ENCODE measurements at regions not wholly inside any gene's neighbourhood (a gene's known extent, or its start where the extent isn't known, plus 50 kb on each side); places are given as distances from the start of the nearest gene placed in this dataset.
"Not testable (repeated sequence)": the region's sequence is repeated elsewhere in the genome, so short reads cannot be mapped to it uniquely, and the experiment has no call there.

DNA sequence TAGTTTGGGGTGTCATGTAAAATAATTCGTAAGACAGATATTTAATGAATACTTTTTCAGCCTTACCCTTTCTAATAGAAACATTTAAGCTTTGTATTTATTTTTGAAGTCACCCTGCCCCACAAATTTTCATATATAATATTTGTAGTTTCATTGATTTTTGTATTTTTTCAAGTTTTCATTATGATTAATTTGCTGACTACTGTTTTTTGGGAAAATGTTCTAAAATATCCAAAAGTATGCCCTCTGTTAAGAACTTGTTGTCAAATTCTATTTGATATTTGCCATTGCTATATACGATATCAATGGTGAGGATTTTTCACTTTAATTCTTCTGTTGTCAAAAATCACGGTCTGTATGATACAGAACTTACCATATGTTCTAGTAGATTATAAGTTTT is 793.9 kb upstream of the CITED2 start:
- H3K4me1 ChIP-seq (ENCODE audit: control insufficient read depth, insufficient read depth, low read length) = no peaks in the 10 kb centered on the region
- no peaks in the 10 kb centered on the region for H3K9me3 ChIP-seq (replicated peaks; ENCODE audit: low read length)
- no peak overlapping the region for H3K4me3 ChIP-seq (ENCODE audit: low read length)
- H3K27me3 ChIP-seq (ENCODE audit: control insufficient read depth, insufficient read depth, low read length) = no peaks in the 10 kb centered on the region
- H3K9ac ChIP-seq (ENCODE audit: low read depth, low read length) = no peak overlapping the region
- no peak overlapping the region for H3K4me2 ChIP-seq (ENCODE audit: low read length)
- no peaks in the 10 kb centered on the region for H3K36me3 ChIP-seq (ENCODE audit: insufficient read depth, low read length)

DNA sequence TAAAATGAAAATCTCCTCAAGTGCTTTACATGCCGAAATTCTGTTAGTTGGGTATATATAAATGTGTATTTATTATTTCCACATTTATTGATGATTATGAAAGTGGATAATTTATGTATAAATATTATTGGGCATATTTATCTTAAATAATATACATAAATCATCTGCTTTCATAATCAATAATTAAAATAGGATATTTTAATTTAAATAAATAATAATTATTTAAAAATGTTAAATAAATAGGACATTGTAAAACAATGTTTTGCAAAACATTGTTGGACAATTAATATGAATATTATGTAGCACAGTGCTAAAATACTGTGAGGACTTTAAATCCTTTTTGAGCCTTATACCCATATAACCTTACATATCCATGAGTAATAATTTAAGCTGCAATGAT is 786.5 kb upstream of the CITED2 start:
- no peak overlapping the region for H3K9ac ChIP-seq (ENCODE audit: low read depth, low read length)
- H3K4me1 ChIP-seq (ENCODE audit: control insufficient read depth, insufficient read depth, low read length) = no peaks in the 10 kb centered on the region
- no peak overlapping the region for H3K4me2 ChIP-seq (ENCODE audit: low read length)
- no peaks in the 10 kb centered on the region for H3K9me3 ChIP-seq (replicated peaks; ENCODE audit: low read length)
- no peaks in the 10 kb centered on the region for H3K27me3 ChIP-seq (ENCODE audit: control insufficient read depth, insufficient read depth, low read length)
- no peaks in the 10 kb centered on the region for H3K36me3 ChIP-seq (ENCODE audit: insufficient read depth, low read length)
- H3K4me3 ChIP-seq (ENCODE audit: low read length) = no peak overlapping the region

DNA sequence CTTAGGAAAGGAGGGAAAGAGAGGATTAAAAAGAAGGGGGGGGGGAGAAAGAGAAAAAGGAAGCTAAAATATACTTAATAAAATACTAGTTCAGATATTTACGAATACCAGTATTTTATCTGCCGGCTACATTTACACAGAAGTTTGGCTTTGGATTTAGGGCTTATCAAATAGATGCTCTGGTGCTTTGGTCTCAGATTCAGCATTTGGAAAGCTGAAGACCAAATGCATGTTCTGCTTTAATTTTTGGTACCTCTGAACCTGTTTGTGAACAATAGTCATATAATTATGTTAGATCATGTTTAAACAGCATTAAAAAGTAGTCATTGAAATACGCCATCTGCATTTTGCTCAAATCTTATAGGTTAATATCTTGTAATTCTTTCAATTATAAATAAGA is 786.0 kb upstream of the CITED2 start:
- Histone ChIP-seq H3K4me3 (ENCODE audit: low read length) (no peak overlapping the region), H3K9me3 (replicated peaks; ENCODE audit: low read length) (no peaks in the 10 kb centered on the region), H3K4me2 (ENCODE audit: low read length) (no peak overlapping the region), H3K9ac (ENCODE audit: low read depth, low read length) (no peak overlapping the region), H3K4me1 (ENCODE audit: control insufficient read depth, insufficient read depth, low read length) (no peaks in the 10 kb centered on the region), H3K27me3 (ENCODE audit: control insufficient read depth, insufficient read depth, low read length) (no peaks in the 10 kb centered on the region), H3K36me3 (ENCODE audit: insufficient read depth, low read length) (no peaks in the 10 kb centered on the region)

DNA sequence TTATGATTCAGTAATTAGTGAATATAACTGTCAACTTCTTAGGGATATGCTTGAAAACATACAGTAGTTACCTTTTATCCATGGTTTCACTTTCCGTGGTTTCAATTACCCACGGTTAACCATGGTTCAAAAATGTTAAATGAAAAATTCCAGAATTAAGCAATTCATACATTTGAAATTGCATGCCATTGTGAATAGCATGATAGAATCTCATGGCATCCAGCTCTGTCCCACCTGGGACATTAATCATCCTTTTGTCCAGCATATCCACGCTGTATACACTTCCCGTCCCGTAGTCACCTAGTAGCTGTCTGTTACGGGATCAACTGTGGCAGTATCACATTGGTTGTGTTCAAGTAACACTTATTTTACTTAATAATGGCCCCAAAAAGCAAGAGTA is 781.7 kb upstream of the CITED2 start:
- H3K27me3 ChIP-seq (ENCODE audit: control insufficient read depth, insufficient read depth, low read length) = no peaks in the 10 kb centered on the region
- H3K4me3 ChIP-seq (ENCODE audit: low read length) = no peak overlapping the region
- H3K4me1 ChIP-seq (ENCODE audit: control insufficient read depth, insufficient read depth, low read length) = no peaks in the 10 kb centered on the region
- no peak overlapping the region for H3K4me2 ChIP-seq (ENCODE audit: low read length)
- H3K9ac ChIP-seq (ENCODE audit: low read depth, low read length) = no peak overlapping the region
- H3K36me3 ChIP-seq (ENCODE audit: insufficient read depth, low read length) = no peaks in the 10 kb centered on the region
- H3K9me3 ChIP-seq (replicated peaks; ENCODE audit: low read length) = no peaks in the 10 kb centered on the region

DNA sequence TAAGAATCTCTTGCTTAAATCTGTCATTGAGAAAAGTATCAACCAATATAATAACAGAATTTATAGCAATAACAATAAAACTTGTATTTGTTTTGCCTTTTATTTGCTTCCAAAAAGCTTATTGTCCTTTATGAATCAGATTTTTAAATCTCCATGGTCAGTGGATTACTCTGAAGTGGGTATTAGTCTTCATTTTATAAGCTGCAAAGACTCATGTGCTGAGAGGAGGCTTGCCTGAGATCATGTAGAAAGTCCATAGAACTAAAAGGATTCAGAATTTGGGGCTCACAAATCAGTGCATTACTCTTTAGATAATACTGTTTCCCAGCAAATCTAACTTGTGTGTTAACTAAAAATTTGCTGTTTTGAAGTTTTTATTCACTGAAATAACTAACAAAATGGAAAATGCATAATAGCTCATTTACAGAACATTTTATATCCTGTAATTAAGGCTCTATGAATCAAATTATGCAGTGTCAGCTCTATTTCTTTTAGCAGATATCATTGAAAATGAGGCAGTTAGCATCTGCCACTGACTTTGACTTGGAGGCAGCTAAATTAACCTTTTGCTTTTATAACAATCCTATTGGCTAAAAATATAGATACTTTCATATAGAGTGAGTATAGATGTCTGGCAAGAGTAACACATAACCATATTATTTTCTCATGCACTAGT is 781.1 kb upstream of the CITED2 start:
- Histone ChIP-seq H3K4me1 (ENCODE audit: control insufficient read depth, insufficient read depth, low read length) (no peaks in the 10 kb centered on the region), H3K4me2 (ENCODE audit: low read length) (no peak overlapping the region), H3K27me3 (ENCODE audit: control insufficient read depth, insufficient read depth, low read length) (no peaks in the 10 kb centered on the region), H3K4me3 (ENCODE audit: low read length) (no peak overlapping the region), H3K36me3 (ENCODE audit: insufficient read depth, low read length) (no peaks in the 10 kb centered on the region), H3K9ac (ENCODE audit: low read depth, low read length) (no peak overlapping the region), H3K9me3 (replicated peaks; ENCODE audit: low read length) (no peaks in the 10 kb centered on the region)

DNA sequence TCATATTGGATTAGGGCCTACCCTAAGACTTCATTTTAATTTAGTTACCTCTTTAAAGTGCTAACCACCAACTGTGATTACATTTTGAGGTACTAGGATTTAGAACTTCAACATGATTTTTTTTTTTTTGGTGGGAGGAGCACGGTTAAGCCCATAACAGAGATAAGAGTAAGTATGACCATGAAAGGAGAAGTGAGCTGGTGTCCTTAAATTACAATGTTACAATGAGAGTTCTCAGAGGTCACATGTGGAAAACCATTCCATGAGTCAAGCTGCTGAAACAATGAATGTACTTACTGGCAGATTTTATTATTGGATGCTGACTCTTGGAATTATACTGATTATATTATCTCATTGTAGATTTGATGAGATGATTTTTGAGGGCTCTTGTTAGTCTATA is 779.3 kb upstream of the CITED2 start:
- Histone ChIP-seq H3K4me2 (ENCODE audit: low read length) (no peak overlapping the region), H3K9me3 (replicated peaks; ENCODE audit: low read length) (no peaks in the 10 kb centered on the region), H3K9ac (ENCODE audit: low read depth, low read length) (no peak overlapping the region), H3K27me3 (ENCODE audit: control insufficient read depth, insufficient read depth, low read length) (no peaks in the 10 kb centered on the region), H3K4me3 (ENCODE audit: low read length) (no peak overlapping the region), H3K36me3 (ENCODE audit: insufficient read depth, low read length) (no peaks in the 10 kb centered on the region), H3K4me1 (ENCODE audit: control insufficient read depth, insufficient read depth, low read length) (no peaks in the 10 kb centered on the region)

DNA sequence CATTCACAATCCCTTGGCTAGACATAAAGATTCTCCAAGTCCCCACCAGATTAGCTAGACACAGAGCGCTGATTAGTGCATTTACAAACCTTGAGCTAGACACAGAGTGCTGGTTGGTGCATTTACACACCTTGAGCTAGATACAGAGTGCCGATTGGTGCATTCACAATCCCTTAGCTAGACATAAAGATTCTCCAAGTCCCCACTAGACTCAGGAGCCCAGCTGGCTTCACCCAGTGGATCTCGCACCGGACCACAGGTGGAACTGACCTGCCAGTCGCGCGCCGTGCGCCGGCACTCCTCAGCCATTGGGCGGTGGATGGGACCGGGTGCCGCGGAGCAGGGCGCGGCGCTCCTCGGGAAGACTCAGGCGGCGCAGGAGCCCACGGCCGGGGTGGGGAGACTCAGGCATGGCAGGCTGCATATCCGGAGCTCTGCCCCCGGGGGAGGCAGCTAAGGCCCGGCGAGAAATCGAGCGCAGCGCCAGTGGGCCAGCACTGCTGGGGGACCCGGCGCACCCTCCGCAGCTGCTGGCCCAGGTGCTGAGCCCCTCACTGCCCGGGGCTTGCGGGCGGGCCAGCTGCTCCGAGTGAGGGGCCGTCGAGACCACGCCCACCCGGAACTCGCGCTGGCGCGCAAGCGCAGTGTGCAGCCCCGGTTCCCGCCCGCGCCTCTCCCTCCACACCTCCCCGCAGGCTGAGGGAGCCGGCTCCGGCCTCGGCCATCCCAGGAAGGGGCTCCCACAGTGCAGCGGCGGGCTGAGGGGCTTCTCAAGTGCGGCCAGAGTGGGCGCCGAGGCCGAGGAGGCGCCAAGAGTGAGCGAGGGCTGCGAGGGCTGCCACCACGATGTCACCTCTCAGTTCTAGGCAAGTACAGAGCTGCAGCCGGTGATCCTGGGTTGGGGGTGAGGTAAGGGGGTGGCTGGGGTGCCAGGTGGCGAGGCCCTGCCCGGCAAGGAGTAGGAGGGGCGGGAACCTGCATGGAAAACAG is 773.7 kb upstream of the CITED2 start:
- H3K27me3 ChIP-seq (ENCODE audit: control insufficient read depth, insufficient read depth, low read length); H3K9me3 ChIP-seq (replicated peaks; ENCODE audit: low read length); H3K4me1 ChIP-seq (ENCODE audit: control insufficient read depth, insufficient read depth, low read length); H3K36me3 ChIP-seq (ENCODE audit: insufficient read depth, low read length); H3K9ac ChIP-seq (ENCODE audit: low read depth, low read length); H3K4me2 ChIP-seq (ENCODE audit: low read length); H3K4me3 ChIP-seq (ENCODE audit: low read length): not testable (repeated sequence)

DNA sequence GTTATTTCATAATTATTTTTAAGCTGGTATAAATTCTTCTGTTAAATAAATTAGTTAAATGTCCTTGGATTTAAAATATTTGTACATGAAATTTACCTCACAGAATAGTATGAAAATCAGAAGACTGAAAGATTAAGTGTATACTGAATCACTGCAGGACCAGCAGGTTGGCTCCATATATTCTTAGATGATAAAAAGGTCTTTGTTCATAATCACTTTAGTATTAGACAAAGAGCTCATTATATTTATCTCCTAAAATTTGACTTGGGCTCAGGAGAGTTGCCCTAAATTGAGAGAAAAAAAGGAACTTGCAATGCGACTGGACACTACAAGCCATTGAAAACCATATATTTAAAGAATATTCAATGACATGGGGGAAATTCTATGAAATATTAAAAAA is 766.4 kb upstream of the CITED2 start:
- Histone ChIP-seq H3K9ac (ENCODE audit: low read depth, low read length) (no peak overlapping the region), H3K27me3 (ENCODE audit: control insufficient read depth, insufficient read depth, low read length) (no peaks in the 10 kb centered on the region), H3K4me3 (ENCODE audit: low read length) (no peak overlapping the region), H3K9me3 (replicated peaks; ENCODE audit: low read length) (no peaks in the 10 kb centered on the region), H3K4me1 (ENCODE audit: control insufficient read depth, insufficient read depth, low read length) (no peaks in the 10 kb centered on the region), H3K36me3 (ENCODE audit: insufficient read depth, low read length) (no peaks in the 10 kb centered on the region), H3K4me2 (ENCODE audit: low read length) (no peak overlapping the region)

DNA sequence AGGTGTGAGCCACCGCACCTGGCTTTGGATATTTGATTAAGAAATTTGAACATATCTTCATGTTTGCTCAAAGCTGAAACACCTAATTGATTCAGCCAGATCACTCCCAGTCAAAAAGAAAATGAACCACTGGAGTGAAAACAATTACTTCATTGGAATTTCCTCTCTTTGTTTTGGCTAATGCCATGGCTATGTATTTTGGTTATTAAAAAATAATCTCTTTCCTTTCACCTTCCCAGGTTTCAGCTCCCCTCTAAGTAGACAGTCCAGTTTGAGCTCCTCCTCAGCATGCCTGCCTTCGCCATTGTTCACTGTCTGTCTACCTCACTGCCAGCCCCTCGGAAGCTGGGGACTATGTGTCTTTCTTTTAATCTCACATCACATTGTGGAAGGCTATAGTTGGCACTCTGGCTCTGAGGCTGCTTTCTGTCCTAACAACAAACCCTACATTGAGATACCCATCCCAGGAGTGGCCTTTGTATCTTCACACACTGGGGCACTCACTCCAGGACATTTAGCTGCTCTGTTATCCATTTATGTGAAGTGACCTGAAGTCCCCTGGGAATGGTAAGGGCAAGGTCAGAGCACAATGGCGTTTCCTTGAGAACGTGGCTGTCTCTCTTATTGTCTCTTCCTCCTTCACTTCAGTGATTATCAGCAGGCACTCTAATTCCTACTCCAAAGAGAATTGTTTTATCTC is 764.0 kb upstream of the CITED2 start:
- no peak overlapping the region for H3K9ac ChIP-seq (ENCODE audit: low read depth, low read length)
- H3K9me3 ChIP-seq (replicated peaks; ENCODE audit: low read length) = no peaks in the 10 kb centered on the region
- no peaks in the 10 kb centered on the region for H3K36me3 ChIP-seq (ENCODE audit: insufficient read depth, low read length)
- no peak overlapping the region for H3K4me3 ChIP-seq (ENCODE audit: low read length)
- no peak overlapping the region for H3K4me2 ChIP-seq (ENCODE audit: low read length)
- no peaks in the 10 kb centered on the region for H3K4me1 ChIP-seq (ENCODE audit: control insufficient read depth, insufficient read depth, low read length)
- H3K27me3 ChIP-seq (ENCODE audit: control insufficient read depth, insufficient read depth, low read length) = no peaks in the 10 kb centered on the region

DNA sequence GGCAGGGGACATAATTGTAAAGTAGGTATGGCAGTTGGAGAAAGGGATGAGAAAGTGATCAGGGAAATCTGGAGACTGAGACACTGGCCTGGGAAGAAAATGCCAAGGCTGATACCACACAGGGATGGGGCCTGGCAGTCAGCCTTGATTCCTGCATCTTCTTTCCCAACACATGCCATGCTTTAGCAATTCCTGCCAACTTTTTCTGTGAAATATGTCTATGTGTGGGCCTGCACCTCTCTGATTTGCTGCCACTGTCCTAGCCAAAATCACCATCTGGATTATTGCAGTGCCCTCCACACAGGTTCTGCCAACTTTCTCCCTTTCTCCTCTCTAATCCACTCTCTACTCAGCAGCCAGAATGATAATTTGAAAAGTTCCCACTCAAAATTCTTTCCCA is 759.8 kb upstream of the CITED2 start:
- Histone ChIP-seq H3K9ac (ENCODE audit: low read depth, low read length) (no peak overlapping the region), H3K4me3 (ENCODE audit: low read length) (no peak overlapping the region), H3K36me3 (ENCODE audit: insufficient read depth, low read length) (no peaks in the 10 kb centered on the region), H3K27me3 (ENCODE audit: control insufficient read depth, insufficient read depth, low read length) (no peaks in the 10 kb centered on the region), H3K9me3 (replicated peaks; ENCODE audit: low read length) (no peaks in the 10 kb centered on the region), H3K4me2 (ENCODE audit: low read length) (no peak overlapping the region), H3K4me1 (ENCODE audit: control insufficient read depth, insufficient read depth, low read length) (no peaks in the 10 kb centered on the region)

DNA sequence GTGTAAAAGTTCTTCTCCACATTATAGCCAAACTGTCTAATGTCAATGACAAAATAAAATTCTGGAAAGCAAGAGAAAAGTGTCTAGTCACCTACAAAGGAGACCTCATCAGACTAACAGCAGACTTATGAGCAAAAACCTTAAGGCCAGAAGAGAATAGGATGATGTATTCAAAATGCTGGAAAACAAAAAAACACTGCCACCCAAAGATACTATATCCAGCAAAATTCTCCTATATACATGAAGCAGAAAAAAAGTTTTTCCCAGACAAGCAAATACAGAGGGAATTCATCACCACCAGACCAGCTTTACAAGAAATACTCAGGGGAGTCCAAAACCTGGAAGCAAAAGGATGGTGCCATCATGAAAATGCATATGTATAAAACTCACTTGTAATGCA is 755.6 kb upstream of the CITED2 start:
- peaks cover 4% of the 10 kb centered on the region for H3K9me3 ChIP-seq (replicated peaks; ENCODE audit: low read length)
- H3K9ac ChIP-seq (ENCODE audit: low read depth, low read length) = no peak overlapping the region
- H3K4me3 ChIP-seq (ENCODE audit: low read length) = no peak overlapping the region
- H3K4me2 ChIP-seq (ENCODE audit: low read length) = no peak overlapping the region
- H3K4me1 ChIP-seq (ENCODE audit: control insufficient read depth, insufficient read depth, low read length) = no peaks in the 10 kb centered on the region
- H3K27me3 ChIP-seq (ENCODE audit: control insufficient read depth, insufficient read depth, low read length) = no peaks in the 10 kb centered on the region
- no peaks in the 10 kb centered on the region for H3K36me3 ChIP-seq (ENCODE audit: insufficient read depth, low read length)

All from skeletal muscle satellite cell (primary cell).